ENCODE measurements at regions not wholly inside any gene's neighbourhood (a gene's known extent, or its start where the extent isn't known, plus 50 kb on each side); places are given as distances from the start of the nearest gene placed in this dataset.

DNA sequence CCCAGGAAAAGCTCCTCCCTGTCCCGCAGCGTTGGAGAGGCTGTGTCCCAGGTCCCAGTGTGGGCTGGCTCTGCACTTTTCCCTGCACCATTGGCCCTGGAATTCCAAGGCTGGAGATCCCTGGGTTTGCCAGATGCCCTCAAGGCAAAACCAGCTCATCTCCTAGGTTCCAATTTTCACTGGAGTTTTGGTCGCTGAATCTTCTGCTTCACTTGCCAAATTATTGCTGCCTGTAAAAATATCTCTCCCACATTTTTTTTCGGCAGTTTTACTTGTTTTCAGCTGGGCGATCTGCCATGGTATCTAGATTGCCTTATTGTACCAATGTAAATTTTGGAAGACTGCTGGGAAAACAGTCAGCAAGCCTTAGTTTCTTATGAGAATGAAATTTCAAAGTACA is 150.9 kb upstream of the ATP10A start:
- Histone ChIP-seq H3K9me3 (no peaks in the 10 kb centered on the region), H3K36me3 (ENCODE audit: control insufficient read depth, insufficient read depth, low read length) (no peaks in the 10 kb centered on the region), H3K27me3 (replicated peaks; ENCODE audit: control insufficient read depth, insufficient read depth, low read length) (no peaks in the 10 kb centered on the region), H3K4me1 (no peaks in the 10 kb centered on the region), H3K4me3 (ENCODE audit: low read depth, low read length) (no peak overlapping the region)
- ChIA-PET POLR2A (no interaction called here), CTCF (no interaction called here)
- Mint-ChIP-seq H3K27ac (ENCODE audit: unreplicated experiment) (no peak overlapping the region), H3K27me3 (ENCODE audit: insufficient read depth, unreplicated experiment) (peaks cover 2% of the 10 kb centered on the region), H3K36me3 (ENCODE audit: insufficient read depth, unreplicated experiment) (no peaks in the 10 kb centered on the region), H3K4me3 (ENCODE audit: unreplicated experiment) (no peak overlapping the region), H3K4me1 (ENCODE audit: low read depth, unreplicated experiment) (no peaks in the 10 kb centered on the region), H3K9me3 (ENCODE audit: unreplicated experiment) (no peaks in the 10 kb centered on the region)
- TF ChIP-seq CTCF (IDR thresholded peaks at IDR 0.05; ENCODE audit: insufficient read depth in 1 of 2, low read depth in 1 of 2, low read length in 1 of 2, severe bottlenecking in 1 of 2, unreplicated experiment in 1 of 2) = no peak
- intact Hi-C loops (cut with micrococcal nuclease; ENCODE audit: unreplicated experiment) = no loop called here
- no TSS peak for BruUV-seq (replicated peaks)
- DNase-seq = no peak

DNA sequence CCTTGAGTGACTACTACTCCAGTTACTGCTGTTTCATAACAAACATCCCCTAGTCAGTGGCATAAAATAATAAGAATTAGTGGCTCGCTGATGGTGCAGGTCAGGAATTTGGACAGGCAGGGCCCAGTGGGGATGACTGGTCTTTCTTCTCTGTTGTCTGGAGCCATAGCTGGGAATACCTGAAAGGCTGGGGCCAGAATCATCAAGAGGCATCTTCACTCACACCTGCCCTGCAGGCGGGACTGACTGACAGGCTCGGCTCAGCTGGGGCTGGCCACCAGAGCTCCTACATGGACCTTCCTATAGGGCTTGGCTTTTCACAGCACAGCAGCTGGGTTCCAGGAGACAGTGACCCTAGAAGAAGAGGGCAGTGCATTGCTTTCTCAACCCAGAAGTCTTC is 148.8 kb upstream of the ATP10A start:
- H3K27ac Mint-ChIP-seq (ENCODE audit: unreplicated experiment) = no peak overlapping the region
- intact Hi-C loops (cut with micrococcal nuclease; ENCODE audit: unreplicated experiment) = no loop called here
- H3K36me3 Mint-ChIP-seq (ENCODE audit: insufficient read depth, unreplicated experiment) = no peaks in the 10 kb centered on the region
- no TSS peak for BruUV-seq (replicated peaks)
- DNase-seq = peak in 1 of 2 experiments; percentile 44
- TF ChIP-seq CTCF (IDR thresholded peaks at IDR 0.05; ENCODE audit: insufficient read depth in 1 of 2, low read depth in 1 of 2, low read length in 1 of 2, severe bottlenecking in 1 of 2, unreplicated experiment in 1 of 2) = no peak
- no peaks in the 10 kb centered on the region for H3K9me3 Mint-ChIP-seq (ENCODE audit: unreplicated experiment)
- H3K27me3 Mint-ChIP-seq (ENCODE audit: insufficient read depth, unreplicated experiment) = peaks cover 2% of the 10 kb centered on the region
- H3K36me3 ChIP-seq (ENCODE audit: control insufficient read depth, insufficient read depth, low read length) = no peaks in the 10 kb centered on the region
- no peak overlapping the region for H3K4me3 ChIP-seq (ENCODE audit: low read depth, low read length)
- no peaks in the 10 kb centered on the region for H3K4me1 ChIP-seq
- ChIA-PET POLR2A (no interaction called here), CTCF (no interaction called here)
- H3K27me3 ChIP-seq (replicated peaks; ENCODE audit: control insufficient read depth, insufficient read depth, low read length) = no peaks in the 10 kb centered on the region
- no peaks in the 10 kb centered on the region for H3K4me1 Mint-ChIP-seq (ENCODE audit: low read depth, unreplicated experiment)
- no peak overlapping the region for H3K4me3 Mint-ChIP-seq (ENCODE audit: unreplicated experiment)
- H3K9me3 ChIP-seq = no peaks in the 10 kb centered on the region

GRCh38 chr15:26007151-26007550 is 144.0 kb upstream of the ATP10A start:
- Mint-ChIP-seq H3K27ac (ENCODE audit: unreplicated experiment) (no peak overlapping the region), H3K36me3 (ENCODE audit: insufficient read depth, unreplicated experiment) (no peaks in the 10 kb centered on the region), H3K4me3 (ENCODE audit: unreplicated experiment) (no peak overlapping the region), H3K4me1 (ENCODE audit: low read depth, unreplicated experiment) (peaks cover 6% of the 10 kb centered on the region), H3K27me3 (ENCODE audit: insufficient read depth, unreplicated experiment) (peaks cover 5% of the 10 kb centered on the region), H3K9me3 (ENCODE audit: unreplicated experiment) (no peaks in the 10 kb centered on the region)
- no peak for DNase-seq
- TF ChIP-seq CTCF (IDR thresholded peaks at IDR 0.05; ENCODE audit: insufficient read depth in 1 of 2, low read depth in 1 of 2, low read length in 1 of 2, severe bottlenecking in 1 of 2, unreplicated experiment in 1 of 2) = no peak
- no peaks in the 10 kb centered on the region for H3K4me1 ChIP-seq
- no peak overlapping the region for H3K4me3 ChIP-seq (ENCODE audit: low read depth, low read length)
- CTCF ChIA-PET = no interaction called here
- no peaks in the 10 kb centered on the region for H3K36me3 ChIP-seq (ENCODE audit: control insufficient read depth, insufficient read depth, low read length)
- intact Hi-C loops (cut with micrococcal nuclease; ENCODE audit: unreplicated experiment) = no loop called here
- no TSS peak for BruUV-seq (replicated peaks)
- no peaks in the 10 kb centered on the region for H3K27me3 ChIP-seq (replicated peaks; ENCODE audit: control insufficient read depth, insufficient read depth, low read length)
- H3K9me3 ChIP-seq = no peaks in the 10 kb centered on the region
- POLR2A ChIA-PET = no interaction called here

All from Caco-2 (cell line).